DOHH2 (cell line): ENCODE measurements at regions not wholly inside any gene's neighbourhood (a gene's known extent, or its start where the extent isn't known, plus 50 kb on each side); places are given as distances from the start of the nearest gene placed in this dataset.

Experiments
- CTCF ChIP-seq: fragments of 200-600 bp; sonication (generic); IDR thresholded peaks from one replicate; pipeline ENCODE4 v1.5.1; 2014; ENCODE audit warnings: antibody characterized with exemption, mild to moderate bottlenecking, low read depth, low read length; ENCODE audit not compliant: poor library complexity, severe bottlenecking
- EZH2phosphoT487 ChIP-seq: fragments of 200-600 bp; sonication (generic); IDR thresholded peaks from 2 replicates; pipeline ENCODE4 v1.6.1; 2017; ENCODE audit warnings: borderline replicate concordance, mild to moderate bottlenecking, antibody characterized with exemption, low read length, moderate library complexity, mixed read lengths

GRCh38 chr4:24236532-24236931 is 346.7 kb upstream of the PPARGC1A start:
- TF ChIP-seq CTCF (no peak), EZH2phosphoT487 (no peak)
